Mammary epithelial cell (primary cell): ENCODE measurements at regions not wholly inside any gene's neighbourhood (a gene's known extent, or its start where the extent isn't known, plus 50 kb on each side); places are given as distances from the start of the nearest gene placed in this dataset.

Experiments
- CTCF ChIP-seq, 2 donors: IDR thresholded peaks in 1 of 2; conservative IDR thresholded peaks in 1 of 2; 2 replicates each; pipeline ENCODE4 v1.5.1; 2011 to 2012; ENCODE audit warnings: inconsistent platforms in 2 of 2, low read length in 2 of 2, mild to moderate bottlenecking in 2 of 2, control low read depth in 1 of 2, low read depth in 1 of 2; ENCODE audit not compliant: insufficient read depth in 1 of 2; ENCODE audit errors: extremely low read depth in 1 of 2
- EZH2 ChIP-seq: IDR thresholded peaks from 2 replicates; pipeline ENCODE4 v1.6.1; 2012; ENCODE audit warnings: low read length, inconsistent platforms, borderline replicate concordance

- TF ChIP-seq CTCF (conservative IDR thresholded peaks at IDR 0.05 in 1 of 2, IDR thresholded peaks at IDR 0.05 in 1 of 2; ENCODE audit: extremely low read depth in 1 of 2, insufficient read depth in 1 of 2, low read depth in 1 of 2, low read length in 2 of 2) (no peak), EZH2 (no peak)
These were observed 107.4 kb upstream of the LRRTM4 start for GRCh38 chr2:77629539-77629938.
